ENCODE measurements at regions not wholly inside any gene's neighbourhood (a gene's known extent, or its start where the extent isn't known, plus 50 kb on each side); places are given as distances from the start of the nearest gene placed in this dataset.
"Not testable (repeated sequence)": the region's sequence is repeated elsewhere in the genome, so short reads cannot be mapped to it uniquely, and the experiment has no call there.

- no peaks in the 10 kb centered on the region for H3K9me3 ChIP-seq (ENCODE audit: control insufficient read depth, low read length)
- intact Hi-C loops (cut with DNase I), result no loop called here
- no peaks in the 10 kb centered on the region for H3K4me1 ChIP-seq (ENCODE audit: control insufficient read depth, insufficient read depth, low read length)
- H3K27ac ChIP-seq (ENCODE audit: low read length), result no peak overlapping the region
- peak in 1 of 2 donors; percentile 69 for ATAC-seq
- H3K27me3 ChIP-seq (ENCODE audit: control insufficient read depth, insufficient read depth), result no peaks in the 10 kb centered on the region
- WGBS, result 5% methylated on average over 2 of the region's 2 CpGs
- DNase-seq, result no peak
- H3K4me3 ChIP-seq (ENCODE audit: low read length), result no peak overlapping the region
These were observed 1699.6 kb downstream of the OTOL1 start for GRCh38 chr3:163196245-163196644.

GRCh38 chr3:163185721-163186350 is 1689.2 kb downstream of the OTOL1 start:
- H3K27ac ChIP-seq (ENCODE audit: low read length), result no peak overlapping the region
- ATAC-seq (no peak), DNase-seq (no peak)
- no peaks in the 10 kb centered on the region for H3K4me1 ChIP-seq (ENCODE audit: control insufficient read depth, insufficient read depth, low read length)
- 75% methylated on average over 1 of the region's 1 CpG for WGBS
- intact Hi-C loops (cut with DNase I), result no loop called here
- no peaks in the 10 kb centered on the region for H3K27me3 ChIP-seq (ENCODE audit: control insufficient read depth, insufficient read depth)
- no peak overlapping the region for H3K4me3 ChIP-seq (ENCODE audit: low read length)
- H3K9me3 ChIP-seq (ENCODE audit: control insufficient read depth, low read length), result no peaks in the 10 kb centered on the region

GRCh38 chr3:163175970-163176369 is 1679.4 kb downstream of the OTOL1 start:
- H3K4me1 ChIP-seq (ENCODE audit: control insufficient read depth, insufficient read depth, low read length), result no peaks in the 10 kb centered on the region
- intact Hi-C loops (cut with DNase I), result no loop called here
- H3K27ac ChIP-seq (ENCODE audit: low read length), result no peak overlapping the region
- 7% methylated on average over 2 of the region's 2 CpGs for WGBS
- no peaks in the 10 kb centered on the region for H3K9me3 ChIP-seq (ENCODE audit: control insufficient read depth, low read length)
- no peak overlapping the region for H3K4me3 ChIP-seq (ENCODE audit: low read length)
- H3K27me3 ChIP-seq (ENCODE audit: control insufficient read depth, insufficient read depth), result no peaks in the 10 kb centered on the region
- ATAC-seq (peak; percentile 94 to 95), DNase-seq (no peak)

- H3K9me3 ChIP-seq (ENCODE audit: control insufficient read depth, low read length); H3K4me1 ChIP-seq (ENCODE audit: control insufficient read depth, insufficient read depth, low read length): not testable (repeated sequence)
- 80% methylated on average over 3 of the region's 3 CpGs for WGBS
These were observed 1675.9 kb downstream of the OTOL1 start for GRCh38 chr3:163172513-163172912.

GRCh38 chr3:163166197-163166596 is 1669.6 kb downstream of the OTOL1 start:
- intact Hi-C loops (cut with DNase I), result no loop called here
- Histone ChIP-seq H3K4me3 (ENCODE audit: low read length) (no peak overlapping the region), H3K27me3 (ENCODE audit: control insufficient read depth, insufficient read depth) (no peaks in the 10 kb centered on the region), H3K9me3 (ENCODE audit: control insufficient read depth, low read length) (no peaks in the 10 kb centered on the region), H3K4me1 (ENCODE audit: control insufficient read depth, insufficient read depth, low read length) (no peaks in the 10 kb centered on the region), H3K27ac (ENCODE audit: low read length) (no peak overlapping the region)
- DNase-seq (no peak), ATAC-seq (no peak)
- 83% methylated on average over 1 of the region's 1 CpG for WGBS

More at GRCh38 chr3:163172513-163172912, 1675.9 kb downstream of the OTOL1 start:
- intact Hi-C loops (cut with DNase I); H3K4me3 ChIP-seq (ENCODE audit: low read length); ATAC-seq; H3K27me3 ChIP-seq (ENCODE audit: control insufficient read depth, insufficient read depth); H3K27ac ChIP-seq (ENCODE audit: low read length); DNase-seq: not testable (repeated sequence)

- no peak overlapping the region for H3K27ac ChIP-seq (ENCODE audit: low read length)
- WGBS, result 42% methylated on average over 2 of the region's 2 CpGs
- no peak for ATAC-seq
These were observed 1662.7 kb downstream of the OTOL1 start for GRCh38 chr3:163159306-163159705.

GRCh38 chr3:163139600-163139999 is 1643.0 kb downstream of the OTOL1 start:
- no peaks in the 10 kb centered on the region for H3K27me3 ChIP-seq (ENCODE audit: control insufficient read depth, insufficient read depth)
- no peak overlapping the region for H3K27ac ChIP-seq (ENCODE audit: low read length)
- ATAC-seq (no peak), DNase-seq (no peak)
- H3K4me1 ChIP-seq (ENCODE audit: control insufficient read depth, insufficient read depth, low read length), result no peaks in the 10 kb centered on the region
- intact Hi-C loops (cut with DNase I), result no loop called here
- no peaks in the 10 kb centered on the region for H3K9me3 ChIP-seq (ENCODE audit: control insufficient read depth, low read length)
- WGBS, result 92% methylated on average over 4 of the region's 4 CpGs
- no peak overlapping the region for H3K4me3 ChIP-seq (ENCODE audit: low read length)

More at GRCh38 chr3:163159306-163159705, 1662.7 kb downstream of the OTOL1 start:
- Histone ChIP-seq H3K27me3 (ENCODE audit: control insufficient read depth, insufficient read depth) (no peaks in the 10 kb centered on the region), H3K9me3 (ENCODE audit: control insufficient read depth, low read length) (no peaks in the 10 kb centered on the region), H3K4me1 (ENCODE audit: control insufficient read depth, insufficient read depth, low read length) (no peaks in the 10 kb centered on the region), H3K4me3 (ENCODE audit: low read length) (no peak overlapping the region)
- no peak for DNase-seq
- intact Hi-C loops (cut with DNase I), result no loop called here

GRCh38 chr3:163138258-163138657 is 1641.7 kb downstream of the OTOL1 start:
- Histone ChIP-seq H3K4me1 (ENCODE audit: control insufficient read depth, insufficient read depth, low read length) (no peaks in the 10 kb centered on the region), H3K27ac (ENCODE audit: low read length) (no peak overlapping the region), H3K4me3 (ENCODE audit: low read length) (no peak overlapping the region), H3K9me3 (ENCODE audit: control insufficient read depth, low read length) (no peaks in the 10 kb centered on the region), H3K27me3 (ENCODE audit: control insufficient read depth, insufficient read depth) (no peaks in the 10 kb centered on the region)
- DNase-seq (no peak), ATAC-seq (no peak)
- intact Hi-C loops (cut with DNase I), result no loop called here
- WGBS, result 83% methylated on average over 2 of the region's 2 CpGs

- Histone ChIP-seq H3K27ac (ENCODE audit: low read length) (no peak overlapping the region), H3K4me1 (ENCODE audit: control insufficient read depth, insufficient read depth, low read length) (no peaks in the 10 kb centered on the region), H3K27me3 (ENCODE audit: control insufficient read depth, insufficient read depth) (no peaks in the 10 kb centered on the region), H3K4me3 (ENCODE audit: low read length) (no peak overlapping the region), H3K9me3 (ENCODE audit: control insufficient read depth, low read length) (no peaks in the 10 kb centered on the region)
- DNase-seq, result no peak
- no peak for ATAC-seq
- intact Hi-C loops (cut with DNase I), result no loop called here
- 94% methylated on average over 5 of the region's 5 CpGs for WGBS
These were observed 1635.5 kb downstream of the OTOL1 start for GRCh38 chr3:163132111-163132510.

- ATAC-seq (no peak), DNase-seq (no peak)
- intact Hi-C loops (cut with DNase I), result no loop called here
- H3K4me1 ChIP-seq (ENCODE audit: control insufficient read depth, insufficient read depth, low read length), result no peaks in the 10 kb centered on the region
- no peak overlapping the region for H3K4me3 ChIP-seq (ENCODE audit: low read length)
- H3K27me3 ChIP-seq (ENCODE audit: control insufficient read depth, insufficient read depth), result no peaks in the 10 kb centered on the region
- peaks cover 2% of the 10 kb centered on the region for H3K9me3 ChIP-seq (ENCODE audit: control insufficient read depth, low read length)
- WGBS, result 83% methylated on average over 3 of the region's 3 CpGs
- no peak overlapping the region for H3K27ac ChIP-seq (ENCODE audit: low read length)
These were observed 1632.7 kb downstream of the OTOL1 start for GRCh38 chr3:163129287-163129686.

GRCh38 chr3:163126115-163126514 is 1629.5 kb downstream of the OTOL1 start:
- Histone ChIP-seq H3K4me1 (ENCODE audit: control insufficient read depth, insufficient read depth, low read length) (no peaks in the 10 kb centered on the region), H3K4me3 (ENCODE audit: low read length) (no peak overlapping the region), H3K27ac (ENCODE audit: low read length) (no peak overlapping the region), H3K9me3 (ENCODE audit: control insufficient read depth, low read length) (peaks cover 2% of the 10 kb centered on the region), H3K27me3 (ENCODE audit: control insufficient read depth, insufficient read depth) (no peaks in the 10 kb centered on the region)
- ATAC-seq (no peak), DNase-seq (no peak)
- intact Hi-C loops (cut with DNase I), result no loop called here

Data from right cardiac atrium (tissue), 5 donors.